Right cardiac atrium (tissue), 5 donors: ENCODE measurements at regions not wholly inside any gene's neighbourhood (a gene's known extent, or its start where the extent isn't known, plus 50 kb on each side); places are given as distances from the start of the nearest gene placed in this dataset.

Experiments used
- ATAC-seq, 2 donors: fragments of 200-7000 bp; cut with Tn5 transposase; one replicate each; pipeline versions ENCODE4 v1.8.0 to v1.9.1; 2020; ENCODE audit warnings: moderate library complexity in 2 of 2, mild to moderate bottlenecking in 1 of 2
- DNase-seq, 3 donors: peaks; one replicate each; pipeline ENCODE4 v3.0.0-alpha.2; 2020
- H3K27ac ChIP-seq: one replicate; pipeline ENCODE4 v1.5.1; 2013; ENCODE audit warnings: mild to moderate bottlenecking, low read length, control low read depth, moderate library complexity
- H3K27me3 ChIP-seq: one replicate; pipeline ENCODE4 v1.6.1; 2013; ENCODE audit not compliant: control insufficient read depth, insufficient read depth
- H3K4me1 ChIP-seq: one replicate; pipeline ENCODE4 v1.6.1; 2013; ENCODE audit warnings: low read length; ENCODE audit not compliant: control insufficient read depth, insufficient read depth
- H3K4me3 ChIP-seq: one replicate; pipeline ENCODE4 v1.5.1; 2013; ENCODE audit warnings: low read length, control low read depth
- H3K9me3 ChIP-seq: one replicate; pipeline ENCODE4 v1.6.1; 2013; ENCODE audit warnings: low read length; ENCODE audit not compliant: control insufficient read depth
- WGBS: extraction: QIAGEN DNeasy Blood & Tissue Kit; methylation state at CpG from one replicate; pipeline ENCODE4 v1.1.7; 2013; 5-methylcytosine and 5-hydroxymethylcytosine counted together
- intact Hi-C, 4 donors: fragments of 100-400 bp; cut with DNase I; formaldehyde crosslinking; loops; one replicate each; pipeline versions ENCODE4 v1.11.0 to v1.14.0; 2022 to 2023
- donor health status: healthy with polysubstance abuse.
- donor health status: DM: no; HTN: yes; CAD: no.
- donor health status: DM: no; HTN: no; CAD: no.
- donor health status: DM: no; HTN: yes; CAD: no; lungs with severe emphysema.
- donor health status: DM: yes; HTN: yes; CAD: no.

- H3K27me3 ChIP-seq = no peaks in the 10 kb centered on the region
- DNase-seq (no peak), ATAC-seq (no peak)
- H3K4me1 ChIP-seq = no peaks in the 10 kb centered on the region
- intact Hi-C loops = no loop called here
- H3K9me3 ChIP-seq = no peaks in the 10 kb centered on the region
- H3K27ac ChIP-seq = no peak overlapping the region
- H3K4me3 ChIP-seq = no peak overlapping the region
- 53% methylated on average over 13 of the region's 13 CpGs for WGBS
Measured at GRCh38 chr16:60739737-60740683, 1296.2 kb downstream of the CDH8 start.

GRCh38 chr16:60731329-60732050, 1304.7 kb downstream of the CDH8 start:
- Histone ChIP-seq H3K9me3 (no peaks in the 10 kb centered on the region), H3K4me1 (no peaks in the 10 kb centered on the region), H3K27ac (no peak overlapping the region), H3K27me3 (no peaks in the 10 kb centered on the region), H3K4me3 (no peak overlapping the region)
- intact Hi-C loops = no loop called here
- DNase-seq = no peak
- no peak for ATAC-seq
- WGBS = 50% methylated on average over 5 of the region's 5 CpGs

GRCh38 chr16:60729051-60729450, 1307.2 kb downstream of the CDH8 start:
- no peaks in the 10 kb centered on the region for H3K4me1 ChIP-seq
- no peak for DNase-seq
- ATAC-seq = no peak
- no peak overlapping the region for H3K27ac ChIP-seq
- intact Hi-C loops = no loop called here
- no peaks in the 10 kb centered on the region for H3K9me3 ChIP-seq
- no peak overlapping the region for H3K4me3 ChIP-seq
- H3K27me3 ChIP-seq = no peaks in the 10 kb centered on the region

GRCh38 chr16:60727851-60728250, 1308.4 kb downstream of the CDH8 start:
- ATAC-seq (no peak), DNase-seq (no peak)
- 61% methylated on average over 5 of the region's 5 CpGs for WGBS
- no peaks in the 10 kb centered on the region for H3K4me1 ChIP-seq
- H3K4me3 ChIP-seq = no peak overlapping the region
- intact Hi-C loops = no loop called here
- H3K9me3 ChIP-seq = no peaks in the 10 kb centered on the region
- H3K27me3 ChIP-seq = no peaks in the 10 kb centered on the region
- H3K27ac ChIP-seq = no peak overlapping the region

GRCh38 chr16:60720060-60720459, 1316.2 kb downstream of the CDH8 start:
- no peaks in the 10 kb centered on the region for H3K27me3 ChIP-seq
- no peak for ATAC-seq
- no peak overlapping the region for H3K27ac ChIP-seq
- H3K4me3 ChIP-seq = no peak overlapping the region
- intact Hi-C loops = no loop called here
- no peaks in the 10 kb centered on the region for H3K4me1 ChIP-seq
- WGBS = 84% methylated on average over 2 of the region's 2 CpGs
- no peak for DNase-seq
- H3K9me3 ChIP-seq = no peaks in the 10 kb centered on the region

GRCh38 chr16:60717808-60718207, 1318.4 kb downstream of the CDH8 start:
- ATAC-seq = no peak
- no peaks in the 10 kb centered on the region for H3K4me1 ChIP-seq
- H3K4me3 ChIP-seq = no peak overlapping the region
- DNase-seq = no peak
- H3K27me3 ChIP-seq = no peaks in the 10 kb centered on the region
- H3K27ac ChIP-seq = no peak overlapping the region
- intact Hi-C loops = no loop called here
- H3K9me3 ChIP-seq = no peaks in the 10 kb centered on the region
- 74% methylated on average over 2 of the region's 2 CpGs for WGBS

- WGBS = 37% methylated on average over 3 of the region's 3 CpGs
- intact Hi-C loops = no loop called here
- no peak for DNase-seq
- Histone ChIP-seq H3K27me3 (no peaks in the 10 kb centered on the region), H3K4me3 (no peak overlapping the region), H3K9me3 (no peaks in the 10 kb centered on the region), H3K27ac (no peak overlapping the region), H3K4me1 (no peaks in the 10 kb centered on the region)
- ATAC-seq = no peak
Measured at GRCh38 chr16:60712144-60712543, 1324.1 kb downstream of the CDH8 start.

- intact Hi-C loops = no loop called here
- ATAC-seq (no peak), DNase-seq (no peak)
- no peaks in the 10 kb centered on the region for H3K27me3 ChIP-seq
- no peaks in the 10 kb centered on the region for H3K4me1 ChIP-seq
- 76% methylated on average over 1 of the region's 1 CpG for WGBS
- no peaks in the 10 kb centered on the region for H3K9me3 ChIP-seq
- H3K4me3 ChIP-seq = no peak overlapping the region
- no peak overlapping the region for H3K27ac ChIP-seq
Measured at GRCh38 chr16:60704726-60705125, 1331.5 kb downstream of the CDH8 start.

GRCh38 chr16:60703096-60703495, 1333.1 kb downstream of the CDH8 start:
- intact Hi-C loops = no loop called here
- Histone ChIP-seq H3K4me3 (no peak overlapping the region), H3K9me3 (no peaks in the 10 kb centered on the region), H3K27me3 (no peaks in the 10 kb centered on the region), H3K27ac (no peak overlapping the region), H3K4me1 (no peaks in the 10 kb centered on the region)
- 58% methylated on average over 3 of the region's 3 CpGs for WGBS
- DNase-seq (no peak), ATAC-seq (no peak)

- intact Hi-C loops = no loop called here
Measured at GRCh38 chr16:60686824-60687223, 1349.4 kb downstream of the CDH8 start.

GRCh38 chr16:60684002-60684401, 1352.2 kb downstream of the CDH8 start:
- no peak for DNase-seq
- H3K27me3 ChIP-seq = no peaks in the 10 kb centered on the region
- H3K27ac ChIP-seq = no peak overlapping the region
- no peak for ATAC-seq
- WGBS = 33% methylated on average over 4 of the region's 4 CpGs
- H3K4me1 ChIP-seq = no peaks in the 10 kb centered on the region
- intact Hi-C loops = no loop called here
- H3K9me3 ChIP-seq = peaks cover 1% of the 10 kb centered on the region
- no peak overlapping the region for H3K4me3 ChIP-seq

More at GRCh38 chr16:60686824-60687223, 1349.4 kb downstream of the CDH8 start:
- Histone ChIP-seq H3K27ac (no peak overlapping the region), H3K9me3 (peaks cover 2% of the 10 kb centered on the region), H3K4me3 (no peak overlapping the region), H3K27me3 (no peaks in the 10 kb centered on the region), H3K4me1 (no peaks in the 10 kb centered on the region)
- ATAC-seq (no peak), DNase-seq (no peak)
- 71% methylated on average over 2 of the region's 2 CpGs for WGBS
